ENCODE measurements at regions not wholly inside any gene's neighbourhood (a gene's known extent, or its start where the extent isn't known, plus 50 kb on each side); places are given as distances from the start of the nearest gene placed in this dataset.

GRCh38 chr3:141669434-141669833, 68.7 kb upstream of the RNF7 start:
- no peak overlapping the region for H3K4me3 ChIP-seq

GRCh38 chr3:141677701-141678100, 60.4 kb upstream of the RNF7 start:
- Histone ChIP-seq H3K27ac (no peak overlapping the region), H3K4me3 (no peak overlapping the region)

More at GRCh38 chr3:141669434-141669833, 68.7 kb upstream of the RNF7 start:
- H3K27ac ChIP-seq = no peak overlapping the region

GRCh38 chr3:141680620-141681389, 57.3 kb upstream of the RNF7 start:
- no peak overlapping the region for H3K27ac ChIP-seq
- H3K4me3 ChIP-seq = no peak overlapping the region

- no peak overlapping the region for H3K4me3 ChIP-seq
- H3K27ac ChIP-seq = no peak overlapping the region
These were observed 56.7 kb upstream of the RNF7 start for GRCh38 chr3:141681390-141681780.

GRCh38 chr3:141682007-141682406, 56.1 kb upstream of the RNF7 start:
- no peak overlapping the region for H3K27ac ChIP-seq

GRCh38 chr3:141682921-141683320, 55.2 kb upstream of the RNF7 start:
- no peak overlapping the region for H3K27ac ChIP-seq
- no peak overlapping the region for H3K4me3 ChIP-seq

More at GRCh38 chr3:141682007-141682406, 56.1 kb upstream of the RNF7 start:
- H3K4me3 ChIP-seq = no peak overlapping the region

- no peak overlapping the region for H3K27ac ChIP-seq
- no peak overlapping the region for H3K4me3 ChIP-seq
These were observed 53.3 kb upstream of the RNF7 start for GRCh38 chr3:141684758-141685157.

- peak overlapping the region in 16 of 21 experiments; percentile 3 to 82 (median 56) for H3K27ac ChIP-seq
- peak overlapping the region; percentile 1 to 38 (median 12) for H3K4me3 ChIP-seq
These were observed 51.4 kb upstream of the RNF7 start for GRCh38 chr3:141686466-141687291.
